Right atrium auricular region (tissue), 2 donors: ENCODE measurements at regions not wholly inside any gene's neighbourhood (a gene's known extent, or its start where the extent isn't known, plus 50 kb on each side); places are given as distances from the start of the nearest gene placed in this dataset.

Experiments
- DNase-seq: peaks from one replicate; pipeline ENCODE4 v3.0.0-alpha.2; 2019; ENCODE audit warnings: low spot score
- H3K27ac ChIP-seq, 2 donors: fragments of 200-600 bp; sonication (generic); 1 replicate in 1 of 2; 2 replicates in 1 of 2; pipeline ENCODE4 v1.5.1; 2016 to 2019
- H3K27me3 ChIP-seq, 2 donors: fragments of 200-600 bp; sonication (generic); one replicate each; pipeline versions ENCODE4 v1.5.1 to v1.6.0; 2017 to 2019
- H3K36me3 ChIP-seq: fragments of 200-600 bp; sonication (generic); one replicate; pipeline ENCODE4 v1.5.1; 2016
- H3K4me1 ChIP-seq, 2 donors: fragments of 200-600 bp; sonication (generic); one replicate each; pipeline versions ENCODE4 v1.5.1 to v1.6.0; 2017 to 2019
- H3K4me3 ChIP-seq, 2 donors: fragments of 200-600 bp; sonication (generic); 1 replicate in 1 of 2; 2 replicates in 1 of 2; pipeline ENCODE4 v1.5.1; 2017 to 2019; ENCODE audit warnings: mild to moderate bottlenecking in 1 of 2, moderate library complexity in 1 of 2
- H3K9me3 ChIP-seq, 2 donors: fragments of 200-600 bp; sonication (generic); one replicate each; pipeline ENCODE4 v1.5.1; 2019
- TF ChIP-seq, protein P1 (sequence below), 2 donors: fragments of 200-600 bp; sonication (generic); IDR thresholded peaks; one replicate each; pipeline ENCODE4 v1.5.1; 2019; ENCODE audit warnings: antibody characterized with exemption in 2 of 2

DNA sequence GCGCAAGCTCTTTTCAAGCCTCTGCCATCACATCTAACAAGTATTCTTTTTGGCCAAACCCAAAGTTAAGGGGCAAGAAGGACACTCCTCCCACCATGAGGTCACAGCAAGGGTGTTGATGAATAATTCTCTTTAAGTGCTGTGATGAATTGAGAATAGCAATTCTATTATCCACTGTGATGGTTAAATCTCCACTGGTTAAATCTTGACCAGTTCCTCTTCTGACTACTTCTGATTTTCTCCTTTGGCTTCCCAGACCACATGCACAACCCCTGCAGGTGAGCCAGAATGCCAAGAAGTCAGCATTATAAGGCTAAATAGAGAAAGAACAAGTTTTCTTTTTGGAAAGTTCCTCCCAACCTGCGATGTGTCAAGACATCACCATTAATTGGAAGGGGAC lies 90.6 kb upstream of the BCL2L14 start:
- Histone ChIP-seq H3K9me3 (no peaks in the 10 kb centered on the region), H3K27me3 (no peaks in the 10 kb centered on the region), H3K4me1 (no peaks in the 10 kb centered on the region), H3K4me3 (no peak overlapping the region), H3K36me3 (no peaks in the 10 kb centered on the region), H3K27ac (no peak overlapping the region)
- DNase-seq, result no peak
- TF ChIP-seq, protein P1, sequence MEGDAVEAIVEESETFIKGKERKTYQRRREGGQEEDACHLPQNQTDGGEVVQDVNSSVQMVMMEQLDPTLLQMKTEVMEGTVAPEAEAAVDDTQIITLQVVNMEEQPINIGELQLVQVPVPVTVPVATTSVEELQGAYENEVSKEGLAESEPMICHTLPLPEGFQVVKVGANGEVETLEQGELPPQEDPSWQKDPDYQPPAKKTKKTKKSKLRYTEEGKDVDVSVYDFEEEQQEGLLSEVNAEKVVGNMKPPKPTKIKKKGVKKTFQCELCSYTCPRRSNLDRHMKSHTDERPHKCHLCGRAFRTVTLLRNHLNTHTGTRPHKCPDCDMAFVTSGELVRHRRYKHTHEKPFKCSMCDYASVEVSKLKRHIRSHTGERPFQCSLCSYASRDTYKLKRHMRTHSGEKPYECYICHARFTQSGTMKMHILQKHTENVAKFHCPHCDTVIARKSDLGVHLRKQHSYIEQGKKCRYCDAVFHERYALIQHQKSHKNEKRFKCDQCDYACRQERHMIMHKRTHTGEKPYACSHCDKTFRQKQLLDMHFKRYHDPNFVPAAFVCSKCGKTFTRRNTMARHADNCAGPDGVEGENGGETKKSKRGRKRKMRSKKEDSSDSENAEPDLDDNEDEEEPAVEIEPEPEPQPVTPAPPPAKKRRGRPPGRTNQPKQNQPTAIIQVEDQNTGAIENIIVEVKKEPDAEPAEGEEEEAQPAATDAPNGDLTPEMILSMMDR (IDR thresholded peaks at IDR 0.05), result no peak

DNA sequence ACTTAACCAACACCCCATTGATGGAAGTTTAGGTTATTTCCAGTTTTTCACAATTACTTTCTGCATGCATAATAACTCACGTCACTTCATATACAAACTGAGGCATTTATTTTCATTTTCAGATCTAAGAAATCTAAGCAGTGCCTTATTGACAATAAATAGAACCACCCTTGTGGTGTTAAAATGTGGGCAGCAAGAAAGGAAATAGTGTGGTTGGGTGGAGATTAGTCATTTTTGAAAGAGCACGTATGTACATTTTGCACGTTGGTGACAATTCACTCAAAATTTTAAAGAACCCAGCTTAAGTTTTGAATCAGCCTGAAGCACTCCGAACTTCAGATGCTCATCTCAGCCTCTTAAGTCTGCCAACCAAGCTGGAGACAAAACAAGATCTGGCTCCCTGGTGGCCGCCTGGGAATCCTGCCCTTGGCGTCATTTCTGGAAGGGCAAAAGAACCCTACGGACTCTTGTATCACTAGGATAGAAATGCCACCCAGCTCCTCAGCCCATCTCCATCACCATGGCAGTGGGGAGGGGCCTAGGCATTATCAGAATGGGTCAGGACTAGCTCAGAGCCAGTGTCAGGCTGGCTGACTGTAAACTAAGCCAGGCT lies 89.5 kb upstream of the BCL2L14 start:
- Histone ChIP-seq H3K27me3 (no peaks in the 10 kb centered on the region), H3K9me3 (no peaks in the 10 kb centered on the region), H3K27ac (no peak overlapping the region), H3K4me1 (no peaks in the 10 kb centered on the region), H3K36me3 (no peaks in the 10 kb centered on the region), H3K4me3 (no peak overlapping the region)
- no peak for DNase-seq
- TF ChIP-seq, protein P1 (IDR thresholded peaks at IDR 0.05), result no peak

DNA sequence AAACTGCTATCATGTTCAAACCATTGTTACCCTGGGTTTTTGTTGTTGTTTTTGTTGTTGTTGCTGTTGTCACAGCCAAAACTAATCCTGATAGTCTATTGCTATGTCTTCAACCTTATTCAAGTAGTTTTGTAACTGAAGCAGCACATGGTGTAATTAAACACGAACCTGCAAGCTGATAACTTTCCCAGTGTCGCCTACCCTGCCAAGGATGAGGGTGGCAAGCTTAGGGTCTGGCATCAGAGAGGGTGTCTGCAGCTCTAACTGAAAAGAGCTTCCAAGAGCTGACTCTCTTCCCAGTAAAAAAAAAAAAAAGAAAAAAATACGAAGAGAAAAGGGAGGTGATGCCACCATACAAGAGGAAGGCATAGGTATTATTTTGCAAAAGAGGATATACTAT lies 86.3 kb upstream of the BCL2L14 start:
- Histone ChIP-seq H3K4me3 (no peak overlapping the region), H3K27me3 (no peaks in the 10 kb centered on the region), H3K36me3 (no peaks in the 10 kb centered on the region), H3K4me1 (no peaks in the 10 kb centered on the region), H3K9me3 (no peaks in the 10 kb centered on the region), H3K27ac (no peak overlapping the region)
- TF ChIP-seq, protein P1 (IDR thresholded peaks at IDR 0.05), result no peak
- DNase-seq, result no peak

DNA sequence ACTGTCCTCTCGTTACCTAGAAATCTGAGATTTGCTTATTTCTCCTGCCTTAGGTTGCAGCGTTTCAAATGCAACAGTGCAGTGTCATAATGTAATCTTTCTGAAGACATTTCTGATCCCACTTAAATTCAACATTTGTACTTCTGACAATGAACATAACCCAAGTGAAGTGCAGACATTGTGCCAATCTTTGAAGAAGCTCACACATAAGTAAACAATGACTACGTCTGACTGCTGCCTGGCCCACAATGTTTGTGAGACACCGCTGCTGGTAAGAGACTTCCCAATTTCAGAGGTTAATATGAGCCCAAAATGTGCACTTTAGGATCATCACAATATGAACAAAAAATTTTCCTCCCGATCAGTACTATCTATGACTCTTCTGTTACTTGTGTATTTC lies 84.6 kb upstream of the BCL2L14 start:
- H3K36me3 ChIP-seq, result no peaks in the 10 kb centered on the region
- H3K4me1 ChIP-seq, result no peaks in the 10 kb centered on the region
- H3K9me3 ChIP-seq, result no peaks in the 10 kb centered on the region
- TF ChIP-seq, protein P1 (IDR thresholded peaks at IDR 0.05), result no peak
- H3K4me3 ChIP-seq, result no peak overlapping the region
- DNase-seq, result no peak
- no peak overlapping the region for H3K27ac ChIP-seq
- no peaks in the 10 kb centered on the region for H3K27me3 ChIP-seq

DNA sequence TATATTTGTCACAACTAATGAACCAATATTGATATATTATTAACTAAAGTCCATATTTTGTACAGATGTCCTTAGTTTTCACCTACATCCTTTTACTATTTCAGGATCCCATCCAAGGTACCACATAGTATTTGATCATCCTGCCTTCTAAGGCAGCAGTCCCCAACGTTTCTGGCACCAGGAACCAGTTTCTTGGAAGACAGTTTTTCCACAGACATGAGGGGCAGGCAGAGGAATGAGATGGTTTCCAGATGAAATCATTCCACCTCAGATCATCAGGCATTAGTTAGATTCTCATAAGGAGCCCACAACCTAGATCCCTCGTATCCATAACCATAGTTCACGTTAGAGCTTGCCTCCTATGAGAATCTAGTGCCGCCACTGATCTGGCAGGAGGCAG lies 82.8 kb upstream of the BCL2L14 start:
- no peak for DNase-seq
- Histone ChIP-seq H3K27me3 (no peaks in the 10 kb centered on the region), H3K4me1 (no peaks in the 10 kb centered on the region), H3K27ac (no peak overlapping the region), H3K9me3 (no peaks in the 10 kb centered on the region), H3K4me3 (no peak overlapping the region), H3K36me3 (no peaks in the 10 kb centered on the region)
- TF ChIP-seq, protein P1 (IDR thresholded peaks at IDR 0.05), result no peak

DNA sequence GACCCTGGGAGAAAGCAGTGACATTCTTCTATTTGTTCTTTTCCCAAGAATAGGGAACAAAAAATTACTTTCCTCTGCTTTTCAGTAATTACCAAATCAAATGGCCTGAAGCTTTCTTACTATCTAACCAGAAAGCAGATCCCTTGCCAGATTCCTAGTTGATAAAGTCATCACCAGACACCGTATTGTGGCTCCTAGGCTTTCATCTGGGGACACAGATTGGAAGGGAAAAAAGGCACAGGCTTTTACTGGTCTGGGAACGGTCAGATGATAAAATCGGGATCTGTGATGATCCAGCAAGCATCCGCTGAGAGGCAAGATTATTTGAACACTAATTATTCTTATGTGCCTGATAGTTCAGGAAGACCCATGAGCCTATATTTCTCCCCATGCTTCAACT lies 79.1 kb upstream of the BCL2L14 start:
- H3K36me3 ChIP-seq, result no peaks in the 10 kb centered on the region
- H3K4me1 ChIP-seq, result no peaks in the 10 kb centered on the region
- no peaks in the 10 kb centered on the region for H3K9me3 ChIP-seq
- no peak overlapping the region for H3K4me3 ChIP-seq
- H3K27me3 ChIP-seq, result no peaks in the 10 kb centered on the region
- TF ChIP-seq, protein P1 (IDR thresholded peaks at IDR 0.05), result no peak
- no peak for DNase-seq
- no peak overlapping the region for H3K27ac ChIP-seq
